Panc1 (cell line): ENCODE measurements at regions not wholly inside any gene's neighbourhood (a gene's known extent, or its start where the extent isn't known, plus 50 kb on each side); places are given as distances from the start of the nearest gene placed in this dataset.

Experiments
- POLR2AphosphoS5 ChIP-seq: IDR thresholded peaks from 2 replicates; pipeline ENCODE4 v1.6.1; 2012; ENCODE audit warnings: mild to moderate bottlenecking, low read depth, low read length, moderate library complexity
- TF ChIP-seq, protein P1 (sequence below): fragments of 450-650 bp; IDR thresholded peaks from 2 replicates; pipeline ENCODE4 v1.5.1; 2017; ENCODE audit warnings: mild to moderate bottlenecking

DNA sequence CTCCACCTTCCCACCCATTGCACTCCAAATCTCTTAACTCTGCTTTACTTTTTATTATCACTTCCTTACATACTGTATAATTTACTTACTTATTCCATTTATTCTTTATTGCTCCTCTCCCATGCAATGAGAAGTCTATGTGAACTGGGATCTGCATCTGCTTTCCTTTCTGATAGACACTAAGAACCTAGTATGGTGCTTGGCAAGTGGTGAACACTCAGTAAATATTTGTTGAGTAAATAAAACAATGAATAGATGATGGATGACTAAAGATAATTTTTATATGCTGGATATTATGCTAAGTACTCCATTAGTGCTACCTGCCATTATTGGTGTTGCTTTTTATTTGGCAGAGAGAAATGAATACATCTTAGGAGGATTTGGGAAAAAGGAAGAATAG is 151.0 kb downstream of the TPH2 start:
- no peak for TF ChIP-seq POLR2AphosphoS5
- TF ChIP-seq, protein P1, sequence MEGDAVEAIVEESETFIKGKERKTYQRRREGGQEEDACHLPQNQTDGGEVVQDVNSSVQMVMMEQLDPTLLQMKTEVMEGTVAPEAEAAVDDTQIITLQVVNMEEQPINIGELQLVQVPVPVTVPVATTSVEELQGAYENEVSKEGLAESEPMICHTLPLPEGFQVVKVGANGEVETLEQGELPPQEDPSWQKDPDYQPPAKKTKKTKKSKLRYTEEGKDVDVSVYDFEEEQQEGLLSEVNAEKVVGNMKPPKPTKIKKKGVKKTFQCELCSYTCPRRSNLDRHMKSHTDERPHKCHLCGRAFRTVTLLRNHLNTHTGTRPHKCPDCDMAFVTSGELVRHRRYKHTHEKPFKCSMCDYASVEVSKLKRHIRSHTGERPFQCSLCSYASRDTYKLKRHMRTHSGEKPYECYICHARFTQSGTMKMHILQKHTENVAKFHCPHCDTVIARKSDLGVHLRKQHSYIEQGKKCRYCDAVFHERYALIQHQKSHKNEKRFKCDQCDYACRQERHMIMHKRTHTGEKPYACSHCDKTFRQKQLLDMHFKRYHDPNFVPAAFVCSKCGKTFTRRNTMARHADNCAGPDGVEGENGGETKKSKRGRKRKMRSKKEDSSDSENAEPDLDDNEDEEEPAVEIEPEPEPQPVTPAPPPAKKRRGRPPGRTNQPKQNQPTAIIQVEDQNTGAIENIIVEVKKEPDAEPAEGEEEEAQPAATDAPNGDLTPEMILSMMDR, result no peak
